GM23338 (cell line): ENCODE measurements at regions not wholly inside any gene's neighbourhood (a gene's known extent, or its start where the extent isn't known, plus 50 kb on each side); places are given as distances from the start of the nearest gene placed in this dataset.

Experiments
- ATAC-seq: fragments of 200-7000 bp; cut with Tn5 transposase; 3 replicates; pipeline ENCODE4 v1.9.1; 2020
- DNase-seq: peaks from one replicate; pipeline ENCODE4 v3.0.0-alpha.2; 2015; ENCODE audit warnings: low spot score
- H2AFZ ChIP-seq: fragments of 200-600 bp; sonication (generic); 2 replicates; pipeline ENCODE4 v1.8.0; 2016; ENCODE audit warnings: antibody characterized with exemption, mild to moderate bottlenecking, moderate library complexity
- H3F3A ChIP-seq: fragments of 200-600 bp; sonication (generic); replicated peaks from 2 replicates; pipeline ENCODE4 v1.8.0; 2017; ENCODE audit warnings: antibody characterized with exemption, mixed run types, low read depth
- H3K27ac ChIP-seq: fragments of 200-600 bp; sonication (generic); 2 replicates; pipeline ENCODE4 v1.6.1; 2016; ENCODE audit warnings: low read depth
- H3K27me3 ChIP-seq: fragments of 200-600 bp; sonication (generic); 2 replicates; pipeline ENCODE4 v1.8.0; 2016; ENCODE audit warnings: mild to moderate bottlenecking, mixed run types, moderate library complexity; ENCODE audit not compliant: insufficient read depth
- H3K36me3 ChIP-seq: fragments of 200-600 bp; sonication (generic); 2 replicates; pipeline ENCODE4 v1.8.0; 2016; ENCODE audit warnings: mild to moderate bottlenecking; ENCODE audit not compliant: insufficient read depth
- H3K4me1 ChIP-seq: fragments of 200-600 bp; sonication (generic); 2 replicates; pipeline ENCODE4 v1.8.0; 2016; ENCODE audit warnings: mild to moderate bottlenecking, moderate library complexity; ENCODE audit not compliant: insufficient read depth
- H3K4me2 ChIP-seq: fragments of 200-600 bp; sonication (generic); 2 replicates; pipeline ENCODE4 v1.7.1; 2017; ENCODE audit warnings: mixed run types
- H3K4me3 ChIP-seq: fragments of 200-600 bp; sonication (generic); 2 replicates; pipeline ENCODE4 v1.6.1; 2016; ENCODE audit warnings: mixed run types
- H3K79me2 ChIP-seq: fragments of 200-600 bp; sonication (generic); replicated peaks from 2 replicates; pipeline ENCODE4 v1.8.0; 2017; ENCODE audit warnings: mild to moderate bottlenecking; ENCODE audit not compliant: insufficient read depth
- H3K9me2 ChIP-seq: fragments of 200-600 bp; sonication (generic); 2 replicates; pipeline ENCODE4 v1.8.0; 2017; ENCODE audit not compliant: insufficient read depth
- H4K20me1 ChIP-seq: fragments of 200-600 bp; sonication (generic); replicated peaks from 2 replicates; pipeline ENCODE4 v1.8.0; 2017; ENCODE audit warnings: mild to moderate bottlenecking; ENCODE audit not compliant: insufficient read depth
- H3K27ac Mint-ChIP-seq: 2 replicates; pipeline ENCODE4 v1.8.0; 2020; ENCODE audit warnings: inconsistent platforms, mild to moderate bottlenecking, moderate library complexity, mixed read lengths
- H3K27me3 Mint-ChIP-seq: 3 replicates; pipeline ENCODE4 v1.8.0; 2022; ENCODE audit warnings: low read depth, mild to moderate bottlenecking, moderate library complexity, mixed read lengths, inconsistent platforms; ENCODE audit not compliant: insufficient read depth, poor library complexity
- H3K36me3 Mint-ChIP-seq: 3 replicates; pipeline ENCODE4 v1.8.0; 2021; ENCODE audit warnings: low read depth, mild to moderate bottlenecking, inconsistent platforms, moderate library complexity, mixed read lengths
- H3K4me1 Mint-ChIP-seq: 3 replicates; pipeline ENCODE4 v1.8.0; 2020; ENCODE audit warnings: mild to moderate bottlenecking, inconsistent platforms, mixed read lengths
- H3K4me3 Mint-ChIP-seq: 3 replicates; pipeline ENCODE4 v1.8.0; 2021; ENCODE audit warnings: moderate library complexity, mild to moderate bottlenecking, inconsistent platforms, mixed read lengths
- H3K9me3 Mint-ChIP-seq: 3 replicates; pipeline ENCODE4 v1.8.0; 2020; ENCODE audit warnings: moderate library complexity, mild to moderate bottlenecking, inconsistent platforms, mixed read lengths
- CREB1 ChIP-seq: fragments of 250-450 bp; sonication (Bioruptor Pico); IDR thresholded peaks from 2 replicates; pipeline ENCODE4 v1.5.0; 2020; ENCODE audit warnings: low read depth, mild to moderate bottlenecking, moderate library complexity
- CTCF ChIP-seq, 2 experiments: fragments of 200-600 bp in 1 of 2; sonication (generic) in 1 of 2; conservative IDR thresholded peaks; 2 replicates each; pipeline versions ENCODE4 v1.5.1 to v1.6.1; 2016 to 2017; ENCODE audit warnings: antibody characterized with exemption in 2 of 2, low read depth in 2 of 2, mild to moderate bottlenecking in 2 of 2, moderate library complexity in 1 of 2
- ETS1 ChIP-seq: IDR thresholded peaks from 2 replicates; pipeline ENCODE4 v1.6.1; 2016; ENCODE audit warnings: antibody characterized with exemption
- EZH2 ChIP-seq: fragments of 200-600 bp; sonication (generic); IDR thresholded peaks from one replicate; pipeline ENCODE4 v1.8.0; 2017; ENCODE audit warnings: antibody characterized with exemption, mild to moderate bottlenecking, low read depth; ENCODE audit not compliant: unreplicated experiment
- EZH2phosphoT487 ChIP-seq: fragments of 200-600 bp; sonication (generic); IDR thresholded peaks from one replicate; pipeline ENCODE4 v1.8.1; 2018; ENCODE audit warnings: antibody characterized with exemption; ENCODE audit not compliant: unreplicated experiment
- JUNB ChIP-seq: IDR thresholded peaks from one replicate; pipeline ENCODE4 v1.6.1; 2016; ENCODE audit warnings: antibody characterized with exemption; ENCODE audit not compliant: unreplicated experiment
- POLR2AphosphoS5 ChIP-seq: IDR thresholded peaks from 2 replicates; pipeline ENCODE4 v1.6.1; 2016; ENCODE audit warnings: antibody characterized with exemption, low read depth
- STAT1 ChIP-seq: IDR thresholded peaks from one replicate; pipeline ENCODE4 v1.6.1; 2016; ENCODE audit warnings: antibody characterized with exemption; ENCODE audit not compliant: unreplicated experiment
- ZNF114 ChIP-seq: fragments of 250-450 bp; sonication (Bioruptor Pico); IDR thresholded peaks from 2 replicates; pipeline ENCODE4 v1.5.0; 2020; ENCODE audit warnings: mild to moderate bottlenecking, moderate library complexity
- ZNF331 ChIP-seq: fragments of 250-450 bp; sonication (Bioruptor Pico); IDR thresholded peaks from 2 replicates; pipeline ENCODE4 v1.5.0; 2020; ENCODE audit warnings: low read depth, mild to moderate bottlenecking, moderate library complexity
- ZNF462 ChIP-seq: fragments of 250-450 bp; sonication (Bioruptor Pico); IDR thresholded peaks from 2 replicates; pipeline ENCODE4 v1.5.0; 2020; ENCODE audit warnings: mild to moderate bottlenecking, moderate library complexity

- TF ChIP-seq CREB1 (CRISPR knock-in tag) (no peak), CTCF (conservative IDR thresholded peaks at IDR 0.05; ENCODE audit: low read depth in 2 of 2) (no peak)
These were observed 497.1 kb upstream of the CDH11 start (continued) for GRCh38 chr16:65618931-65619330.

GRCh38 chr16:65618333-65618732 lies 496.5 kb upstream of the CDH11 start:
- Histone ChIP-seq H3K79me2 (no peaks in the 10 kb centered on the region), H4K20me1 (no peaks in the 10 kb centered on the region), H3K4me1 (no peaks in the 10 kb centered on the region), H3K27ac (no peak overlapping the region), H2AFZ (no peak overlapping the region), H3K27me3 (no peaks in the 10 kb centered on the region), H3F3A (no peaks in the 10 kb centered on the region), H3K36me3 (no peaks in the 10 kb centered on the region), H3K4me3 (no peak overlapping the region), H3K9me2 (no peaks in the 10 kb centered on the region), H3K4me2 (no peak overlapping the region)
- Mint-ChIP-seq H3K4me3 (no peak overlapping the region), H3K27me3 (peaks cover 8% of the 10 kb centered on the region), H3K4me1 (no peaks in the 10 kb centered on the region), H3K27ac (no peak overlapping the region), H3K36me3 (no peaks in the 10 kb centered on the region), H3K9me3 (no peaks in the 10 kb centered on the region; the same call in 2 of the 3 replicates)
- DNase-seq (no peak), ATAC-seq (no peak)
- TF ChIP-seq POLR2AphosphoS5 (no peak), STAT1 (no peak), EZH2phosphoT487 (no peak), ZNF462 (CRISPR knock-in tag) (no peak), ZNF331 (CRISPR knock-in tag) (no peak), JUNB (no peak), CTCF (conservative IDR thresholded peaks at IDR 0.05; ENCODE audit: low read depth in 2 of 2) (no peak), EZH2 (no peak), ETS1 (no peak), ZNF114 (CRISPR knock-in tag) (no peak)
